Keratinocyte (primary cell): ENCODE measurements at regions not wholly inside any gene's neighbourhood (a gene's known extent, or its start where the extent isn't known, plus 50 kb on each side); places are given as distances from the start of the nearest gene placed in this dataset.

Experiments
- DNase-seq: peaks from one replicate; pipeline ENCODE4 v3.0.0-alpha.2; 2011; ENCODE audit warnings: low read depth, missing footprints, low spot score
- FAIRE-seq: peaks from 2 replicates; lab custom pipeline; 2011; peaks lifted over from hg19 to GRCh38; lab: Jason Lieb, UNC
- H2AFZ ChIP-seq: 2 replicates; pipeline ENCODE4 v1.6.0; 2012; ENCODE audit warnings: low read length, control low read depth, inconsistent platforms; ENCODE audit not compliant: control insufficient read depth
- H3K27ac ChIP-seq: 2 replicates; pipeline ENCODE4 v1.5.1; 2011; ENCODE audit warnings: low read length; ENCODE audit not compliant: control insufficient read depth, insufficient read depth
- H3K27me3 ChIP-seq: 3 replicates; pipeline ENCODE4 v1.6.0; 2011; ENCODE audit warnings: low read length; ENCODE audit not compliant: control insufficient read depth, insufficient read depth; ENCODE audit errors: extremely low read depth
- H3K36me3 ChIP-seq, 2 experiments: 2 replicates in 1 of 2; 3 replicates in 1 of 2; pipeline ENCODE4 v1.5.1; 2011; ENCODE audit warnings: low read length in 2 of 2, mild to moderate bottlenecking in 1 of 2; ENCODE audit not compliant: control insufficient read depth in 2 of 2, insufficient read depth in 2 of 2; ENCODE audit errors: extremely low read depth in 1 of 2
- H3K4me1 ChIP-seq: 3 replicates; pipeline ENCODE4 v1.5.1; 2011; ENCODE audit warnings: low read length; ENCODE audit not compliant: control insufficient read depth, insufficient read depth; ENCODE audit errors: extremely low read depth
- H3K4me2 ChIP-seq: 3 replicates; pipeline ENCODE4 v1.6.0; 2011; ENCODE audit warnings: low read depth, low read length; ENCODE audit not compliant: control insufficient read depth, insufficient read depth; ENCODE audit errors: extremely low read depth
- H3K4me3 ChIP-seq, 3 experiments: fragments of 200-600 bp in 1 of 3; sonication (generic) in 1 of 3; 2 replicates in 2 of 3; 3 replicates in 1 of 3; pipeline ENCODE4 v1.5.1; 2011 to 2016; ENCODE audit warnings: low read length in 3 of 3, mild to moderate bottlenecking in 3 of 3, control low read depth in 2 of 3, inconsistent platforms in 1 of 3, low read depth in 1 of 3, mixed read lengths in 1 of 3, mixed run types in 1 of 3, moderate library complexity in 1 of 3; ENCODE audit not compliant: control insufficient read depth in 2 of 3, insufficient read depth in 2 of 3; ENCODE audit errors: extremely low read depth in 1 of 3
- H3K79me2 ChIP-seq: 2 replicates; pipeline ENCODE4 v1.6.0; 2012; ENCODE audit warnings: low read length; ENCODE audit not compliant: control insufficient read depth, insufficient read depth
- H3K9ac ChIP-seq: 3 replicates; pipeline ENCODE4 v1.6.0; 2011; ENCODE audit warnings: low read length; ENCODE audit not compliant: control insufficient read depth, insufficient read depth; ENCODE audit errors: extremely low read depth
- H3K9me1 ChIP-seq: 3 replicates; pipeline ENCODE4 v1.6.0; 2011; ENCODE audit warnings: low read length; ENCODE audit not compliant: control insufficient read depth, insufficient read depth; ENCODE audit errors: extremely low read depth
- H3K9me3 ChIP-seq: 2 replicates; pipeline ENCODE4 v1.5.1; 2012; ENCODE audit warnings: low read depth, low read length; ENCODE audit not compliant: control insufficient read depth
- H4K20me1 ChIP-seq: 3 replicates; pipeline ENCODE4 v1.6.0; 2011; ENCODE audit warnings: low read length; ENCODE audit not compliant: control insufficient read depth, insufficient read depth; ENCODE audit errors: extremely low read depth
- EZH2 ChIP-seq: IDR thresholded peaks from one replicate; pipeline ENCODE4 v1.6.1; 2012; ENCODE audit warnings: inconsistent platforms, mild to moderate bottlenecking, low read length, moderate library complexity
- dilution Hi-C: fragments of 300-500 bp; cut with MboI; formaldehyde crosslinking; loops from one replicate; pipeline ENCODE4 v1.7.0; 2020; ENCODE audit warnings: low sequenced_read_pairs; ENCODE audit not compliant: extremely low pct_ligation_motif_present
- TF ChIP-seq, protein P1 (sequence below), 3 experiments: IDR thresholded peaks in 1 of 3; conservative IDR thresholded peaks in 1 of 3; optimal IDR thresholded peaks in 1 of 3; 2 replicates in 2 of 3; 3 replicates in 1 of 3; pipeline versions ENCODE3 to v1.5.1; 2011; ENCODE audit warnings: low read length in 3 of 3, mild to moderate bottlenecking in 3 of 3, moderate library complexity in 2 of 3, control low read depth in 1 of 3, inconsistent platforms in 1 of 3; ENCODE audit not compliant: insufficient read depth in 2 of 3; ENCODE audit errors: extremely low read depth in 1 of 3

DNA sequence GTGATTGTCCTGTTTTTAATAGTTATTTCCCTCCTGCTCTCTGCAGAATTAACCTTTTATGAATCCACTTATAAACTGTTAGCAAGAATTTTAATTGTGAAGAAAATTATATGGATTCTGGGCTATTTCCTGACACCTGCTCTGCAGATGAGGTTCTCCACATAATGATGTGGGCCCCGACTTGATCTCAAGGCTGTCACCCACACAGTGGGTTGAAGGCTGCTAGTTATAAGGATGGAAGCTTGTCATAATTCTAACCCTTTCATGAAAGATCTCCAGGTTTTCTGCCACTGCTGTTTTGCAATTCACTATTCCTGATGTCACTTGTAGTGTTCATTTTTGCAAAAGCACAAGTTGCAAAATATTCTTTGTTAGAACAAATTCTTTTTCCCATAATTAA, 69.1 kb upstream of the MAN2A1 start:
- H3K79me2 ChIP-seq, result no peaks in the 10 kb centered on the region
- DNase-seq, result no peak
- H3K9ac ChIP-seq, result no peak overlapping the region
- H3K9me1 ChIP-seq, result no peaks in the 10 kb centered on the region
- dilution Hi-C loops, result no loop called here
- no peaks in the 10 kb centered on the region for H3K4me1 ChIP-seq
- H2AFZ ChIP-seq, result no peak overlapping the region
- TF ChIP-seq EZH2, result no peak
- no peaks in the 10 kb centered on the region for H3K27me3 ChIP-seq
- no peak overlapping the region for H3K27ac ChIP-seq
- no peak overlapping the region for H3K4me3 ChIP-seq
- H3K36me3 ChIP-seq, result no peaks in the 10 kb centered on the region
- H3K4me2 ChIP-seq, result no peak overlapping the region
- no peaks in the 10 kb centered on the region for H3K9me3 ChIP-seq
- no peak for FAIRE-seq
- no peaks in the 10 kb centered on the region for H4K20me1 ChIP-seq

DNA sequence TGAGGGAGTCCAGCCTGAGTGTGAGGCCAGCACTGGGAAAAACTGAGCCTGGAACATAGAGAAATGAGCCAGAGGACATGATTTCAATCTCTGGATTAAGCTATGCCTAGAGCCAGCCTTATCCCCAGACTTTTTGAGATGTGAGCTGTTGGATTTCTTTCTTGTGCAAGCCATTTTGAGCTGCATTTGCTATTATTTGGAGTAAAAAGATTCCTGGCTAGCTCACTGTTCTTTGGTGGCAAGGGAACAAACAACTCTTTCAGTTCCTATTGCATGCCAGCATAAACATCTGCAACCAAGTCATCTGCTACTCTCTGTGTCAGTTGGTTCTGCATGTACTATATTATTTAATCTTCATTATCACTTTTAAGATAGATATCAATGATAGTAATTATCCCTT, 70.1 kb upstream of the MAN2A1 start:
- TF ChIP-seq EZH2, result no peak
- TF ChIP-seq, protein P1, sequence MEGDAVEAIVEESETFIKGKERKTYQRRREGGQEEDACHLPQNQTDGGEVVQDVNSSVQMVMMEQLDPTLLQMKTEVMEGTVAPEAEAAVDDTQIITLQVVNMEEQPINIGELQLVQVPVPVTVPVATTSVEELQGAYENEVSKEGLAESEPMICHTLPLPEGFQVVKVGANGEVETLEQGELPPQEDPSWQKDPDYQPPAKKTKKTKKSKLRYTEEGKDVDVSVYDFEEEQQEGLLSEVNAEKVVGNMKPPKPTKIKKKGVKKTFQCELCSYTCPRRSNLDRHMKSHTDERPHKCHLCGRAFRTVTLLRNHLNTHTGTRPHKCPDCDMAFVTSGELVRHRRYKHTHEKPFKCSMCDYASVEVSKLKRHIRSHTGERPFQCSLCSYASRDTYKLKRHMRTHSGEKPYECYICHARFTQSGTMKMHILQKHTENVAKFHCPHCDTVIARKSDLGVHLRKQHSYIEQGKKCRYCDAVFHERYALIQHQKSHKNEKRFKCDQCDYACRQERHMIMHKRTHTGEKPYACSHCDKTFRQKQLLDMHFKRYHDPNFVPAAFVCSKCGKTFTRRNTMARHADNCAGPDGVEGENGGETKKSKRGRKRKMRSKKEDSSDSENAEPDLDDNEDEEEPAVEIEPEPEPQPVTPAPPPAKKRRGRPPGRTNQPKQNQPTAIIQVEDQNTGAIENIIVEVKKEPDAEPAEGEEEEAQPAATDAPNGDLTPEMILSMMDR (optimal IDR thresholded peaks at IDR 0.05 in 1 of 3, IDR thresholded peaks at IDR 0.05 in 1 of 3, conservative IDR thresholded peaks at IDR 0.05 in 1 of 3; ENCODE audit: extremely low read depth in 1 of 3, insufficient read depth in 2 of 3, low read length in 3 of 3), result no peak

DNA sequence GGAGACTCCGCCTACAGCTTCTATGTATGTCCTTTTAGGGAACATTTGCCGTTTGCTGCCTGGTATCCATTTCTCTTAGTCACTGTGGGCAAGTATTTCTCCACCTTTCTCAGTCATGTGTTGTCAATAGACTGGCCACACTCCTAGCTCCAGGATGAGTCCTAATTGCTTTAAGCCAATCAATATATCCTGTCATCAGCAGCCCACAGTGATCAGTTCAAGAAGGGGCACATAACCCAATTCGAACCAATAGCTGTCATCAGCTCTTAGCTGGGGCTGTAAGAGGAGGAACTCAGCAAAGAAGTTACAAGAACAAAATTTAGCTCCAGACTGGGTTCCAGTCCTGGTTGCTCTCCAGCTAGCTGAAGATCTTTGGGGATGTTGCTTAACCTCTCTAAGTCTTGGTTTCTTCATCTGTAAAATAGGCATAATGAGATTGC, 70.7 kb upstream of the MAN2A1 start:
- FAIRE-seq, result no peak
- H3K9ac ChIP-seq, result no peak overlapping the region
- no peak for DNase-seq
- H3K27ac ChIP-seq, result no peak overlapping the region
- H3K4me3 ChIP-seq, result no peak overlapping the region
- H3K4me1 ChIP-seq, result no peaks in the 10 kb centered on the region
- H3K27me3 ChIP-seq, result no peaks in the 10 kb centered on the region
- no peaks in the 10 kb centered on the region for H4K20me1 ChIP-seq
- H2AFZ ChIP-seq, result no peak overlapping the region
- H3K9me3 ChIP-seq, result no peaks in the 10 kb centered on the region
- no peak overlapping the region for H3K4me2 ChIP-seq
- no peaks in the 10 kb centered on the region for H3K9me1 ChIP-seq
- no peaks in the 10 kb centered on the region for H3K79me2 ChIP-seq
- TF ChIP-seq, protein P1 (optimal IDR thresholded peaks at IDR 0.05 in 1 of 3, IDR thresholded peaks at IDR 0.05 in 1 of 3, conservative IDR thresholded peaks at IDR 0.05 in 1 of 3; ENCODE audit: extremely low read depth in 1 of 3, insufficient read depth in 2 of 3, low read length in 3 of 3), result no peak
- TF ChIP-seq EZH2, result no peak
- no peaks in the 10 kb centered on the region for H3K36me3 ChIP-seq
- dilution Hi-C loops, result no loop called here

More for the DNA sequence above, 70.1 kb upstream of the MAN2A1 start:
- dilution Hi-C loops, result no loop called here
- DNase-seq, result no peak
- H3K36me3 ChIP-seq, result no peaks in the 10 kb centered on the region
- H3K9me3 ChIP-seq, result no peaks in the 10 kb centered on the region
- no peaks in the 10 kb centered on the region for H3K79me2 ChIP-seq
- H3K9ac ChIP-seq, result no peak overlapping the region
- no peak overlapping the region for H2AFZ ChIP-seq
- no peak overlapping the region for H3K27ac ChIP-seq
- no peak overlapping the region for H3K4me2 ChIP-seq
- H4K20me1 ChIP-seq, result no peaks in the 10 kb centered on the region
- no peaks in the 10 kb centered on the region for H3K4me1 ChIP-seq
- no peak overlapping the region for H3K4me3 ChIP-seq
- H3K27me3 ChIP-seq, result no peaks in the 10 kb centered on the region
- FAIRE-seq, result no peak
- H3K9me1 ChIP-seq, result no peaks in the 10 kb centered on the region
